NAMALWA (cell line): ENCODE measurements at regions not wholly inside any gene's neighbourhood (a gene's known extent, or its start where the extent isn't known, plus 50 kb on each side); places are given as distances from the start of the nearest gene placed in this dataset.

Experiments used
- DNase-seq: peaks from one replicate; pipeline ENCODE4 v3.0.0-alpha.2; 2015; ENCODE audit warnings: low spot score

GRCh38 chr6:37105148-37106050 lies 64.6 kb upstream of the PIM1 start:
- DNase-seq = no peak

- DNase-seq = no peak
Observed at GRCh38 chr6:37106051-37106363, 63.9 kb upstream of the PIM1 start.

GRCh38 chr6:37106554-37106953 lies 63.4 kb upstream of the PIM1 start:
- no peak for DNase-seq

- no peak for DNase-seq
Observed at GRCh38 chr6:37106982-37107491, 62.9 kb upstream of the PIM1 start.

- DNase-seq = no peak
Observed at GRCh38 chr6:37109714-37110499, 60.0 kb upstream of the PIM1 start.

- no peak for DNase-seq
Observed at GRCh38 chr6:37110500-37111461, 59.2 kb upstream of the PIM1 start.

- DNase-seq = no peak
Observed at GRCh38 chr6:37113976-37114375, 56.0 kb upstream of the PIM1 start.

GRCh38 chr6:37114612-37115011 lies 55.3 kb upstream of the PIM1 start:
- no peak for DNase-seq

GRCh38 chr6:37115236-37115895 lies 54.6 kb upstream of the PIM1 start:
- no peak for DNase-seq

- DNase-seq = no peak
Observed at GRCh38 chr6:37116326-37116725, 53.6 kb upstream of the PIM1 start.

GRCh38 chr6:37119387-37119886 lies 50.5 kb upstream of the PIM1 start:
- no peak for DNase-seq
